GM19463 (cell line): ENCODE measurements at regions not wholly inside any gene's neighbourhood (a gene's known extent, or its start where the extent isn't known, plus 50 kb on each side); places are given as distances from the start of the nearest gene placed in this dataset.

Experiments
- ATAC-seq: cut with Tn5 transposase; IDR thresholded peaks from one replicate; pipeline ENCODE4 v1.9.1; 2021; ENCODE audit warnings: mild to moderate bottlenecking, moderate library complexity; ENCODE audit not compliant: unreplicated experiment

DNA sequence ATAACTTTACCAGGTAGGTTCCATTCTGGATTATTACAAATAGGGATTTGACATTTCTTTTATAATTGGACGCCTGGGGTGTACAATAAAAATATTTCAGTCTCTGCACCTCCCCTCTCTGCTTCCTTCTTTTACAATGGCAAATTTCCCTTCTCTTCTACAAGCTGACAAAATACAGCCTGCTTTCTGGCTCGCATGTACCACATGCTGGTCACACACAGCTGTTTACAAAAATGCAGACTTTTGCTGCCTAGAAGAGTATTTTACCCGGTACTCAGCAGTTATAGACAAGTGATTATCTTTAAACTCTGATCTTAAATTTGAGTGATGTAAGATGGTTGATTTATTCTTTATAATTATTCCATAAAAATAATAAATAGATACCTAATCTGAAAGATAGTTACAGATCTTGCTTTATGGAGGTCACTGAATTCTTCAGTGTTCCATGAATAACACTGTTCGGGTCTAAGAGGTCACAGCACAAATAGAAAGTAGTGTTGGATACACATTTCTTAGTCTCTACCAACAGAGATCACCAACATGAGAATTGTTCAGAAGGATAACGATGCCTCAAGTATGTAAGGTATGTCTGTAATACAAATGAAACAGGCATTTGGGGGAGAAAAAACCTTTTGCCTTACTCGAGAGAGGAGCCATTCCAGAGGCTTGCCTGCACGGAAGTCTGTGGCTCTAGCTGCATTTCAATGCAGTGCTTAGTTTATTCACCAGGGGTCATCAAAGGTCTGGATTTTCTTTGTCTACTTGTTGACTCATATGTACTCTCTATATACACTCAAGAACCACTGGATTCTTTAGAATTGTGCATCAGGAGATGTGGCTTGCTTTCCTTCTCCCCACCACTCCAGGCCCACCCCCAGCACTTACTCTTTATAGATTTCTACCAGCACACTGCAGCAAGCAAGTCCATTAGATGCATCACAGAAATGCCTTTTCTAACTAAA, 206.6 kb upstream of the RFX3 start:
- peak; percentile 84 for ATAC-seq

DNA sequence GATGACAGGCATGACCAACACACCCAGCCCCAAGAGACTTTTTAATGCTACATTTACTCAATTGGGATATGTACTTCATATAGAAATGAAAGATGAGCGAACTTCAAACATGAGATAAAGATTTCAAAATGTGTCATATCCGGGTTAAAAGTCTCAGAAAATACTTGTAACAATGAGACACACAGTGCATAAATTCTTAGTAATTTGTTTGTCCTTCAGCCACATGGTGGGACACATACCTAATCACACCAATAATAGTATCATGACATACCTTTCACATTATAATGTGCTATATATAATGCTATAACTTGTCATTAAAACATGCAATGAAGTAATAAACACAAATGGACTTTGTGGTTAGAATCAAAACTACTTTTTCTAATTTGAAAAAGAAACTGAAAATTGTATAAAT, 204.7 kb upstream of the RFX3 start:
- peak; percentile 29 for ATAC-seq

DNA sequence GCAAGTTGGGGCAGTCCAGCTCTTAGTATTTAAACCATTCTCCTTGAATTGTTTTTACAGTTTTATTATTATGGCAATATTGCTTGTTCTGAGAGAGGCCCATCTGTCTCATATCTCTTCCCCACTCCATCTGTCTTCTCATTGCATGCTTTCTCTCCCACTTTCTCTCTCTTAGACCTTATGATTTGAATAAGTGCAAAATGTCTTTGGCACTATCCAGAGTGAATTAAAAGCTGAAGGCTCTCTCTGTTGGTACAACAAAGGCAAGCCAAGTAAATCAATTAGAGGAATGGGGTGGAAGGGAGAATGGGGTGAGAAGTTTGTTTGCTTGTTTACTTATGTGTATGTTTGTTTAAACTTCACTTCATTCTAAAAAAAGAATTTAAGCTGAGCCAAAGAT, 195.3 kb upstream of the RFX3 start:
- ATAC-seq = no peak

DNA sequence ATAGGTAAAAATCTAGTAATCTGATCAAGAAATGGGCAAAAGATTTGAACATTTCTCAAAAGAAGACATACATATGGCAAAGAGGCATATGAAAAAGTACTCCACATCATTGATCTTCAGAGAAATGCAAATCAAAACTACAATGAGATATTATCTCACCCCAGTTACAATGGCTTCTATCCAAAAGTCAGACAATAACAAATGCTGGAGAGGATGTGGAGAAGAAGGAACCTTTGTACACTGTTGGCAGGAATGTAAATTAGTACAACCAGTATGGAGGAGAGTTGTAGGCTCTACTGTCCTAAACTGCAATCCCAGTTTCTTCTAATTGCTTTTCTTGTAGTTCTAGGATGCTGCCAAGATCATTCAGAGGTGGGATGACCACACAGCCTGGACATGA, 193.5 kb upstream of the RFX3 start:
- no peak for ATAC-seq

DNA sequence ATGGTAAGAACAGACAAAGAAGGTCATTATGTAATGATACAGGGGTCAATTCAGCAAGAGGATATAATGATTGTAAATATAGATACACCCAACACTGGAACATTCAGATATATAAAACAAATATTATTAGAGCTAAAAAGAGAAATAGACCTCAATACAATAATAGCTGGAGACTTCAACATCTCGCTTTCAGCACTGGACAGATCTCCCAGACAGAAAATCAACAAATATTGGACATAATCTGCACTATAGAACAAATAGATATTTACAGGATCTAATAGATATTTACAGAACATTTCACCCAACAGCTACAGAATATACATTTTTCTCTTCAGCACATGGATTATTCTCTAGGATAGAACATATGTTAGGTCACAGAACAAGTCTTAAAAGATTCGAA, 190.6 kb upstream of the RFX3 start:
- no peak for ATAC-seq

DNA sequence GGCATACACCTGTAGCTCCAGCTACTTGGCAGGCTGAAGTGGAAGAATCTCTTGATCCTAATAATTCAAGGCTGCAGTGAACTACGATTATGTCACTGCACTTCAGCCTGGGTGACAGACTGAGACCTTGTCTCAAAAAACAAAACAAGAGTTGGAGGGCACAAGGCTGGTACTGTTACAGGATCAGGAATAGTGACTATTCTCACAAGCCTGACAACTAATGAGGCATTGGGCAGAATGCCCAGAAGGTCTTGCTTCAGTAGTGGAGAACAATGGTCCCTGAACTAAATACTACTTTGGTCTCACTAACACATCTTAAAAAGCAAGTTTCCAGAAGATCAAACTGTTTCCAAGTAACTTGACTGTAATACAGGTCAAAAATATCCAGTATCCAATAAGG, 182.9 kb upstream of the RFX3 start:
- ATAC-seq = no peak

DNA sequence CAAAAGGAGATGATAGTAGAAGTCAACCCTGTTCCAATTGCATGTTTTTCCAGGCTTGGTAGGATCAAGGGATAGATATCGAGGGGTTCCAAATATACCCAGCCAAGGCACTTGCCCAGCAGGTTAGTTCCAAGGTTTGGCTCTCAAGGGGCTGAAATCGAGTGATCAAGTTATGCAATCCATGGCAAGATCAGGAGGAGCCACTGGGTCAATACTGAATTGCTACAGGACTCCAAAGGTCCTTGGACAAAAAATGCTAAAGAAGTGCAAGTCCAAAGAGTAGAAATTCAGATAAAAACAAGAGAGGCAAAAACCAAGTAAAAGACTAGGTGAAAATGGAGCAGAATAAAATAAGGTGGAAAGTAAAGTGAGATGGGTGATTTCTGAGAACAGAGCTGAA, 179.1 kb upstream of the RFX3 start:
- ATAC-seq = no peak

DNA sequence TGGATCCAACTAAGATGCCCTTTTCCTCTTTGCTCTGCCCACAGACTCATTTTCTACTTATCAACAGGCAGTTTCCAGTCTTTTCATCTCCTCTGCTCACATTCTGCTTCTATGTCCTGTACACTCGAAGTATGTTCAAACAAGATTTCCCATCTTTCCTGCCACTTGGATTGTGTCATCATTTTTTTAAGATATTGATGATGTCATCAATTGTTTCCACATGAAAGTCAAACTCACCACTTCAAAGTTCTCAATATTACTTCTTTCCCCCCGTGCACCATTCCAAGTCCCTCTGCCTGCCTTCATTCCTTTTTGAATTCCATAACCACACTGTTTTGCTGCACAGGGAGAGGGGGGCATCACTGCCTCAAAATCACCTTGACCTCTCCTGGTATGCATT, 175.0 kb upstream of the RFX3 start:
- ATAC-seq = no peak

DNA sequence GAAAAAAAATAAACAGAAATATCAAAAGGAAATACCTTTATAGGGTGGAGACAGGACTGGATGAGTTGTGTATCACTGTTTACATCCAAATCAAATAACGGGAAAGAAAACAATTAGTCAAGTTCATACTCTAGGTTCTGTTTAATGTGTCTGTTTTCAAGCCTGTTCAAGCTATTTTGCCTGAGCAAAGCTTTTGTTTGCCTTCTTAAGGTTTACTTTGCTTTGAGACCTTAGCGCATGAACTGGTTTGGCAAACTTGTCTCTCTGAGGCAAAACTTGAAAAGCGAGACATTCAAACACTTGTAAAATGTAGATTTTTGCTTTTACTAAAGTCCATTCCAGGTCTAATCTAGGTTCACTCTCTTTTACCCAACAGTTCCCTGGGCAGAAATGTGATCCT, 174.1 kb upstream of the RFX3 start:
- ATAC-seq = no peak

DNA sequence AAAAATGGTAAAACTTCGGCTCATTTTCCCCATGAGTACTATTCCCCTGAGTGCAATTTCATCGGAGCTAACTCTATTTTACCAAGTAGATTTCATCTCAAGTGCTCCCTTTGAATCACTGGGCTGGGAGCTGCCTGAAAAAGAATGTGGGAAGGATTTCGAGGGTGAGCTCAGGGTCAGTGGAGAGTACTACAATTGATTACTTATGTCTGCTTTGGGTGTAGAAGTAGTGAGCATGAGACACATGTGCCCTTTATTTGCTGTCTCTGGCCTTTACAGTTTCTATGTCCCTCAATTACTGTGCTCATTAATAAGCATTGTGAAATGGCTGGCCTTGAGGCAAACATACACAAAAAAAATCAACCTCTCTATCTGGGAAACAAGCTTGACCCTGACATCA, 172.7 kb upstream of the RFX3 start:
- no peak for ATAC-seq

DNA sequence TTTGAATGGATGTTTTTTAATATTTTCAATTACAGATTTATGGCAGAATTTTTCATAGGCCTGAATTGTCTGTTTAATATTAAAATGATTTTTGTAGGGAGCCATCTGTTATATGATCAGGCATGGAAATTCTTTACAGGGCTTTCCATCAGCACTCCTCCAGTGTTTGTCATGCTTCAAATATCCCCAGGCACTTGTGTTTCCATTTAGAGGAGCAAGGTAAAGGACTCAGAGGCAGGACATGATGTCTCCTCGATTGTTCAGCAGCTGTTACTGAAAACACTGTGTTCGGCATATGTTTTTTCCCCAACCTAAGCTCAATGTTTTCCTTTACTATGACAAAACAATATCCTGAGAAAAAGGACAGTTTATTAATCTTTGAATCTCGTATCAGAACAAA, 172.3 kb upstream of the RFX3 start:
- no peak for ATAC-seq

DNA sequence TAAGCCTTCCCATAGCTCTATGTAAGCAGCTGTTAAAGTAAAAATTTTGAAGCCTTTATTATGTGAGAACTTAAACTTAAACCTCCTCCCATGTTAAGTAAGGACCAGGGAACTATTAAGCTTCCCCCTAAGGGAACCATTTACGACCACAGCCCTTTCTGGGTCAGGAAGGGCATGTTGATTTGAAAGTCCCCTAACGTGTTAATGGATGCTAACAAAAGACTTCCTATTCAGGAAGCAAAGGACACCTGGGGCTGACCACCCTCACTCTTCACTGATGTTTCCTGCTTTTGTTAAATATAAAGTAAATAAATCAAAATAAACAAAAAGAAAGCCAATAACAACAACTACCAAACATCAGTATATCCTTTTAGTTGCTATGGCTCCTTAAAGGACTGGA, 170.6 kb upstream of the RFX3 start:
- ATAC-seq = no peak

DNA sequence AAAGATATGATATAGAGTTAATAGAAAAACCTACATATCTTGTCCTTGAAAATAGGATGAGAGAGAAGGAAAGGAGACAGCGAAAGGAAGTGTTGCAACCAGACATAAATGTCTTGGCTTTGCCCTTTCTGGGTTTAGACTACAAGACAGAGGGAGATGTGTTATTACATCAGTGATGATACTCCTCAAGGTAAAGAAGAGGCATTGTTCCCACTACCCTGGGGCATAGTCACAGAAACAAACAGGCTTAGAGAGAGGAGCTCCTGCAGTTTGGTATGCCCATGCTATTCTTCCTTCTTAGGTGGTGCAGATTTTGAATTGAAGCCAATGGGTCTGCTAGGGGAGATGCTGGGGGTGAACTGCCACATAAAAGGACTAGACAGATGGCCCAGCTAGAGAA, 166.8 kb upstream of the RFX3 start:
- no peak for ATAC-seq

DNA sequence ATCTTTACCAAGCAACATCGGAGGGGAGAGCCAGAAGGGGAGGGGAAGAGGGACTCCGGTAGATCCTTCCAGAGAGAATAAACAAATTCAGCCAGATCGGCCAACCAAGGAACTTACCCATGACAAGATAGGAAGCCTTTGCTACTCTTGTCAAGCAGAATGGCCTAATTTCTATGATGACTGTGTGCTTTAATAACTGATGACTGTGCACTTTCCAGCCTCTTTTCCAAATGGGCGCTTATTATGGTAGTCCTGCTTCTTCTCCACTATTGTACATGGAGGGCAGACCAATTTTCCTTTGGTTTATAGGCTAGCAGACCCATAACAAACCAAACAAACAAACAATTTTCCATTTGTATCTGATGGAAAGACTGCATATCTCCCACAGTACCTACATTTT, 163.8 kb upstream of the RFX3 start:
- no peak for ATAC-seq

DNA sequence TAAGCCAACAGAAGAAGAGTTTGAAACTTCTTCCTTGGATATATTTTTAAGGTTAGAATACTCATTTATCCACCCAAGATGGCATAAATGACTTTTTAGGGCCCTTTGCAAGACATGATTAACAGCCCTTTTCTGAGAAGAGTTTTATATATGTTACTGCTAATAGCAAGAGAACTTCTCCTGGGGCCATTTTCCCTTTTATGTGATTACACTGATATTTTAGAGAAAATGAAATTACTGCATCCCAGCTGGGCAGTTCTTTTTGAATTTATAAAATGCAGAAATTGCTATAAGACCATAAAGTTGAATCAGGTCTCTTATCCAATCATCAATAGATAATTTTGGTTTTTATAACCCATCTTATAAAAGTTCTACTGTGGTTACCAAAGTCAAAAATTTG, 161.3 kb upstream of the RFX3 start:
- ATAC-seq = no peak

DNA sequence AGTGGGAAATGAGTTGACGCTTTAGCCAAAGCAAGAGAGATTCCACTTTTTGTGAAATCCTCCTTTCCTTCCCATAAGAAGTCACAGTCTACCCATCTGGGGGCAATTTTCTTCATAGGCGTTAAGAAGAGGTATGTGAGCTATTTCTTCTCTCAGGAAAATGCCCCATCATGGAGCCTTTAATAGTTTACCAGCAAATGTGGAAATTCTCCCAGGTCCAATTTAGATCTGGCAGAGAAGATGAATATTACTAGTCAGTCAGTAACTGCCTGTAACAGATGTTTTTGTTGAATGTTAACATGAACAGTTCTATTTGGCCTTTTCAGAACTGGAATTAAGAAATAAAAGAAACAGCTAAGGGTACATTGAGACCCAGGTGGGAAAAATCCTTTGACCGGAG, 156.4 kb upstream of the RFX3 start:
- no peak for ATAC-seq

DNA sequence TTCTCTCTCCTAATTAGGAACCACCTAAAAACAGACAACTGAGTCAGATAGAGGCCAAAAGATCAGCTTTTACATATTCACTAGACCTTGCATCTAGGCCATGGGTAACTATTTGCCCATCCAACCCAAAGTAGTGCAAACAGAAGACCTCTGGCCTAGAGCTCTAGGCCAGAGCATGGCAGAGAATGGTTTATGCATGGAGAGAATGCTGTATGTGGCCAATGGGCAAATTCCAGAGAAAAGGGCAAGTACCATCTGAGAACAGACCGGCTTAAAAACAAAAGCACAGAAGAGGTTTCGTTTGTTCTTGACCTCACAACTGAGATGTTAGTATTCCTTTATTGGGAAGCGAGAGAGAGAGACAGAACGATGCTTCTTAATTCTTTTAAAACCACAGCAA, 151.7 kb upstream of the RFX3 start:
- no peak for ATAC-seq

DNA sequence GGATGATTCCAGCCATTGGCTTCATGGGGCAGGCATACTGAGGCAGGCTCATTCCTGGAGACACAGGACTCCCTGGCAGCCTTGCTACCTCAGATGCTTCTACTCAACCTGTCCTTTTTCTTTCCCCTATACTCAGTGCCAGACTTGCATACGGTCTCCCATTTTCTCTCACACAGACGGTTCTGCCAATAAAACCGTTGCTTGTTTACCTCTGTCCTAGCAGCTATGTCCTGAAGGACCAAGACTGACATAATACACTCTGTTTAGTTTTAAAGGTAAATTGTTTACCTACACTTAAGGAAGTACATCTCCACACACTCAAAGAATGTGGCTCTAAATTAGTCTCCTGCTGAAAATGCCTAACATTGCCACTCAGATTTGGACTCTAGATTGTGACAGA, 151.0 kb upstream of the RFX3 start:
- no peak for ATAC-seq

DNA sequence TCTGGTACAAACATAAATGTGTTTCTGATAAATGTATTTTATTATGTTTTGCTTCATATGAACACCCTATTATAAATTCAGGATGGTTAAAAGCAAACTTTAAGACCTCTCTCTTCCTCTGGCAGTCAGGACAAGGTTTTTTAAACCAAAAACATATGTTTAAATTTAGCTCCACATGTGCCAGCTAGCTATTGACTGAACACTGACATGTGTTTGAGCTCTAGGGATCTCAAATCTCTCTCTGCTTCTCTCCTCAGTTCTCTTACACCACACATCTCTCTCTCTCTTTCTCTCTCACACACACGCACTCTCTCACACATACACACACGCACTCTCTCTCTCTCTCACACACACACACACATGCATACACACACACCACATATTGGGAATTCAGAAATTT, 150.1 kb upstream of the RFX3 start:
- ATAC-seq = no peak

DNA sequence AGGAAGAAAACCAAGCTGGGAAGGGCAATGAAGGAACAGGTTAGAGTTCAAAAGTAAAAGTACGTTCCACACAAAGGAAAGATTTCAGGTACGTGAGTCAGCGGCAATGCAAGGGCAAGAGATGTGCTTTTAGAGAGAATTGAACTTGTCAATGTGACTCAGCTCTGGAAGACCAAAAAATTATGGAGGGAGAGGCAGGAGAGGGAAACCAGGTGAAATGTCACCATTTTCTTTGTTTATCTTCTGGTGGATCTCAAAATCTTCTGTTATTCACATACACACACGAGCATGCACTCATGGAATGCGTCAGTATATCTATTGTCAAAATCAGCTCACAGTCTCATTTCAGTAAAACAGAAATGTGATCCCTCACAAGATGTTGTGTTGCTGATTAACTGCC, 148.8 kb upstream of the RFX3 start:
- no peak for ATAC-seq

DNA sequence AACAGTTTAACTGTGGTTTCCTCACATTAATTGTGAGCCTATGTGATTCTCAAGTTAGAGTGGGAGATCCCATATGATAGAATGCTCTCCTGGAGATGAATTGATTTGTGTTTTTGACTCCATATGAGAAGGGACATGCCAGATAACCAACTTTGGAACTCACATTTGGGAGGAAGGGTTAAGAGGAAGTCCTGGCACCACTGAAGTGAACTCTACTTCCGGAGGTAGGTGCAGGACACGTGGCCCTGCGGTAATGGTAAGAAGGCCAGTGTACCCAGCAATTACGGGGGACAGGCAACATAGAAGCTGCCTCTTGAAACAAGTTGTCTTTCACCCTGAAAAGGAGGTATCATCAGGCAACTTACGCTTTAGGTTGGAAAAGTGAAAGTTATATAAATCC, 146.6 kb upstream of the RFX3 start:
- ATAC-seq = no peak

DNA sequence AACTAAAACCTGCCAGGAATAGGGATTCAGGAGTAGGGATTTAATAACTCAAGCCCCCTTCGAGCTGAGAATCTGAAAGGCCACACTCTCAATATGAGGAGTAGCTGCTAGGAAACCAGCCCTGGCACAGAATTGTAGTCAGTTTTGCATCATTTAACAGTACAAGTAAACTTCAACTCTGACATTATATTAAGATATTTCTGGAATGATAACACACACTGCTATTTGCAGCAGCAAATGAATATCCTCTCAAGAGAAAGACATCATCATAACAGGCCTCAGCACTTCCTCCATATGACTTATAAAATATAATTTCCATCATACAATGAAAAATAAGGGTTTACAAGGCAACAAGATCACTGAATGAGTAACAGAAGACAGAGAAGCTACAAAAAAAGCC, 138.2 kb upstream of the RFX3 start:
- ATAC-seq = no peak

DNA sequence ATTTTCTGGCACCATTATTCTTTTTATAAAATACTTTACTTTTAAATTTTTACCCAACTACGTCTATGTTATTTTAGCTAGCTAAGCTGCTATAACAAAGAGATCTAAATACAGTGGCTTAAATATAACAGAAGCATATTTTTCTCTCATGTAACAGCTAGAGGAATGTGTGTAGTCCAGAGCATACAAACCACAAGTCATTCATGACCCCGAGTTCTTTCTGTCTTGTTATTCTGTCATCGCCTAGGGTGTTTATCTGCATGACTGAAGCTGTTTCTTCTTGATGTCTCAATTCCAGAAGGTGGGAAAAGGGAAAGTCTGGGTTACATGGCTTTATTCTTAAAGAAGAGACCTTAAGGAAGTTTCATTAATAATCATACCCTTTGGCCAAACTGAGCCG, 136.9 kb upstream of the RFX3 start:
- no peak for ATAC-seq
